ENCODE measurements at regions not wholly inside any gene's neighbourhood (a gene's known extent, or its start where the extent isn't known, plus 50 kb on each side); places are given as distances from the start of the nearest gene placed in this dataset.
A peak's percentile ranks its signal among the peaks of the same experiment; 100 is the strongest.
"Not testable (repeated sequence)": the region's sequence is repeated elsewhere in the genome, so short reads cannot be mapped to it uniquely, and the experiment has no call there.

DNA sequence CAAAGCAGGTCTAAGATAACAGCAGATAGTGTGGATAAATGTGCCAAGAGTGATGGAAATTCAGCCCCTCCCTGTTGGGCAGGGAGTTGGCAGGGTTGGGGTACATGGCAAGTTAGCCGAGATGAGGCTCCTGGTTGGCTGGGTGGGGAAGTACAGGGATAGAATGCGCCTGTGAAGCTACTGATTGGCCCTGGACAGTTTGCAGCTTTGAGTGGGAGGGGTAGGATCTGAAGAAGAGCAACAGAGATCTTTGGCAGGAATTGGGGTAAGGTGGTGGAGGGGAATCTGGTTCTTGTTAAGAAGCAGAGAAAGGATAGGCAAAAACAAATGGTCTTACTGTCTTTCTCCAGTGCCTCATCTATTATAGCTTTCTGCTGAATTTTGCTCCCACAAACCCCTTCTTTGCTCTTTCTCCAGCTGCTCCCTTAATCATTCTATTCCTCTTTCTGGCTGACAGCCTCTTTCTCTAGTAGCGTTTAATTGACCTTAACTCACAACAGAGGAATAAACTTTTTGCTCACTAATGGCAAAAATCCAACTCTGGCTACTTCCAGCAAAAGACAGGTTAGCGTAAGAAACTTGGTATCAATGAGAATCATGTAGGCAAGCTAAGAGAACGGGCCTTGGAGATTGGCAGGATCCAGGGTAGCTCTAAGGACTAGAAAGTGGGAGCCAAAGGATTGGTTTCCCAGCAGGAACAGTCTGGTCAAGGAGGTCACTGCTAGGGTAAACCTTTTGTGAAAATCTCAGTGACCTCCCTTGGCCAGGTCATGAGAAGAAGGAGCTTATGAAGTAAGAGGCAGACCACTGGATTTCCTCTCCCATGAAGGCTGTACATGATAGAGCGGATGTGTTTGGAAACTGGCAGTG, 86.3 kb upstream of the CARMIL1 start:
- no peak for DNase-seq

DNA sequence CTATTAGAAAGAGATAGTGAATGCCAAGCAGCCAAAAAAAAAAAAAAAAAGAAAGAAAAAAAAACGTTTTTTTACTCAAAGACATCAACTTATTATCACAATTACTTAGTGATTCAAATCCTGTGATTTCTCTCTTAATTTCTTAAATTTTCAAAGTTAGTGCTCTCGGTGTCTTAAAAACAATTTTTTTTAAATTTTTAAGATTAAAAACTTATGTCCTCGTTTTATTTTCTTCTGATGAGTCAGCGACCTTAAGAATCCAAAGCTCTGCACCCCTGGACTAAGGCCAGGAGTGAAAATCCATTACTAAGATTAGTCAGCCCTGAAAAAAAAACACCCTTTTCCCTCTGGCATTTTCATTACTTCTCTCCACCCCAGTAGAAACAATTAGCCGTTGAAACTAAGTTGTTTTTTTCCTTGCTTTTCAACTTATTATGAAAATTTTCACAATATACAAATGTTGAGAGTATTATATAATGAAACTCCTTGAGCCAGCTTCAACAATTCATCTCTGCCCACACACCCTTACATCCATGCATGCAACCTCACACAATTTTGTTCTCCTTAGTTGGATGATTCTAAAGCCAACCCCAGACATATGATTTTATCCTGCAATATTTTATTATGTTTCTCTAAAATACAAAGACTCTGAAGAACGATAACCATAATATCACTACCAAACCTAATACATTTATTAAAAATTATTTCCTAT, 85.6 kb upstream of the CARMIL1 start:
- DNase-seq: no peak

DNA sequence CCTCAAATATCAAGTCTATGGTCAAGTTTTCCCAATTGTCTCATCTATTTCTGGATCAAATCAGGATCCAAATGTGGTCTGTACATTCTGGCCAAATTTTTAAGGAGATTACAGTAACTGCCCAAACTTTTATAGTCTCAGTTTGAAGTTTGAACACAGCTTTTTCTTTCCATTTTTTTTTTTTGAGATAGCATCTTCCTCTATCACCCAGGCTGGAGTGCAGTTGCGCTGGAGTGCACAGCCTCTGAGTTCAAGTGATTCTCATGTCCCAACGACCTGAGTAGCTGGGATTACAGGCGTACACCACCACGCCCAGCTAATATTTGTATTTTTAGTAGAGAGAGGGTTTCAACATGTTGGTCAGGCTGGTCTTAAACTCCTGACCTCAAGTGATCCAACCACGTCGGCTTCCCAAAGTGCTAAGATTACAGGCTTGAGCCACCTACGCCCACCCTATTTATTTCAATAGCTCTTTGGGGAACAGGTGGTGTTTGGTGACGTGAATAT, 84.9 kb upstream of the CARMIL1 start:
- no peak for DNase-seq

DNA sequence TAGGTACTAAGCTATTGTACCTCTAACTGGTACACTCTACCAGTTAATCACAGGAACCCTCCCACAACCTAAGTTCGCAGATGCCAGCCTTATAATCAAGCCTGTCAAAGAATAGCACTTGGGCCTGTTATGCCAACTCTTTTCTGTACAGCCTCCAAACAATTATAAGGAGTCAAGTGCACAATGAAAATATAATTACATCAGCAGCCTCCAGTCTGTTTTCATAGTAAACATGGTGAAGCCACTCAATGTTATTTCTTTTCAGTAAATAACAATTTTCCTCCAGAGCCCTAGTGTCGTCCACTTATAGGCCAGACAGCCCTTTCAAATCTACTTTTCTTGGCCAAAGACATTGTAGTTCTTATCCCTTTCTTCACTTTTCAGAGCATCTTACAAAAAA, 82.7 kb upstream of the CARMIL1 start:
- no peak for DNase-seq

DNA sequence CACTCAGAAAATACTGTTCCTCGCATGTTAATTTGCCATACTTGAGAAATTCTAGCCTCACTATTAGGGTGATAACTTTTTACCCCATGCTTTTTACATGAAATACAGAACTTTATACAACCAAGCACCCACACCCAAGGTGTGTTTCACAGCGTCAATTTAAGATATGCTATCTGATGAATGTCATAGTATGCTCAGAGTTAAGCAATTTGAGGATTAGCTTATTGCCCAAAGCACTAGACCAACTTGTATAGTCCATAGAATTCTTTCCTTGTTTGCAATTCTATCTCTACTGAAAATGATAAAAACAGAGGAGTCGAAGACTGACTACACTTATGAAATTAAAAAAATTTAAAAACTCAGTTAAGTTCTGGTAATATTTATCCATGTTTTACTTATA, 82.1 kb upstream of the CARMIL1 start:
- no peak for DNase-seq

DNA sequence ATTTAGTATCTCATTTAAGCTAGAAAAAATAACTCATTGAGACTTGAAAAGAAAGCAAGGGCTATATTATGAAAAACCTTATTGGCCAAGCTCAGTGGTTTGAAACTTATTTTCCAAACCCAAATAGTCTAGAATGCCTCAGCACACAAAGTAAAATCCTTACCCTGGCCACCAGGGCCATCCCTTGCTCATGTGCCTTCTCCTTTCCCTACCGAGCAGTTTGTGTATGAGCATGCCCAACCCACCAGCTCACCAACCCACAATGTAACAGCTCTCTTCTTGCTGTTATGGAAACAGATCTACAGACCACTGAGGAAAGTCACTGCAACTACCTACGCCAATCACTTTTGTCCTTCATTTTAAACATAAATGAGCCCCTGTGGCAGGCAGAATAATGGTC, 79.6 kb upstream of the CARMIL1 start:
- no peak for DNase-seq

DNA sequence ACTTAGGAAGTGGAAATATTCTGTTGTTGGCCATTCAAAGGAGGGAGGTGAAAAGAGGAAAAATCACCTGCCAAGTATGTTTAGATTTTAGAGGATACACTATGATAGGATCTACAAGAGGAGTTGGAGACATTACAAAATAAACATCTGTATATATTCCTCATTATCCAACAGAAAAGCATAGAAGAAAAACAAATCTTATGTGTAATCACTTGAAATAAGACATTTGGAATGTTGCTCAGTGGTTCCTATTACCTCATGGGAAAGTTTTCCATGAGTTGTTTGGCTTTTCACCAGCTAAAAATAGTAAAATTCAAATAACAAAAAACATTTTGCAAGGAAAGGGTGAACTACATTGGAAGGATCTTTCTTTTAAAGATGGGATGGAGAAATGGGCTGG, 76.7 kb upstream of the CARMIL1 start:
- DNase-seq: no peak

DNA sequence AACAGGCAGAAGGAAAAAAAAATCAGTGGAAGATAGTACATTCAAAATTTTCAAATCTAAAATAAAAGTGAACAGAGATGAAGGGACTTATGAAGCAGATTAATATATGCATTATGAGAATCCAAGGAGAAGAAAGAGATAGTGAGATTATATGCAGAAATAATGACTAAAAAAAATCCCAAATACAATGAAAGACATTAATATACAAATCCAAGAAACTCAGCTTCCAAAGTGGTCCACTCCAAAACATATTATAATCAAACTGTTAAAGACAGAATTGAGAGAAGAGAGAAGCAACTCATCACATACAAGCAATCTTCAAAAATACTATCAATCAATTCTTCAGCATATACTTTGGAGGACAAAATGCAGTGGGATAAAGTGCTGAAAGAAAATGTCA, 73.5 kb upstream of the CARMIL1 start:
- no peak for DNase-seq

DNA sequence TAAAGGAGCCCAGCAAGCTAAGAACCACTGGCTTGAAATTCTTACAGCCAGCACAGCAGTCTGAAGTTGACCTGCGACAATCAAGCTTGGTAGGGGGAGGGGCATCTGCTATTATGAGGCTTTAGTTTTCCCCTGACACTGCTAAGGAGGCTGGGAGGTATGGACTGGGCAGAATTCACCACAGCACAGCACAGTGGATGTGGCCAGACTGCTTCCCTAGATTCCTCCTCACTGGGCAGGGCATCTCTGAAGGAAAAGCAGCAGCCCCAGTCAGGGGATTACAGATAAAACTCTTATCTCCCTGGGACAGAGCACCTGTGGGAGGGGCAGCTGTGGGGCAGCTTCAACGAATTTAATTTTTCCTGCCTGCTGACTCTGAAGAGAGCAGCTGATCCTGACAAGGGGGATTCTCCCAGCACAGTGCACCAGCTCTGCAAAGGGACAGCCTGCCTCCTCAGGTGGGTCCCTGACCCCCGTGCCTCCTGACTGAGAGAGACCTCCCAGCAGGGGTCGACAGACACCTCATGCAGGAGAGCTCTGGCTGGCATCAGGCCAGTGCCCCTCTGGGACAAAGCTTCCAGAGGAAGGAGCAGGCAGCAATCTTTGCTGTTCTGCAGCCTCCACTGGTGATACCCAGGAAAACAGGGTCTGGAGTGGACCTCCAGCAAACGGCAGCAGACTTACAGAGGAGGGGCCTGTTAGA, 71.6 kb upstream of the CARMIL1 start:
- DNase-seq: not testable (repeated sequence)

DNA sequence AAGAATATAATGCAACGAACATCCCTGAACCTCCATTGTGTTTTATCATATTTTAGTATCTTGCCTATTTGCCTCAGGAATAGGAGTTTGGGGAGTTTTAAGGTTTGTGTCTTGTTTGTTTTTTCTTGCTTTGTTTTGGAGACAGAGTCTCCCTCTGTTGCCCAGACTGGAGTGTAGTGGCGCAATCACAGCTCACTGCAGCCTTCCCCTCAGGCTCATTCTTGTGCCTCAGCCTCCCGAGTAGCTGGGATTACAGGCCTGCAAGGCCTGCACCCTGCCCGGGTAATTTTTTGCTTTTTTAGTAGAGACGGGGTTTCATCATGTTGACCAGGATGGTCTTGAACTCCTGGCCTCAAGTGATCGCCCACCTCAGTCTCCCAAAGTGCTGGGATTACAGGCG, 63.3 kb upstream of the CARMIL1 start:
- no peak for DNase-seq

DNA sequence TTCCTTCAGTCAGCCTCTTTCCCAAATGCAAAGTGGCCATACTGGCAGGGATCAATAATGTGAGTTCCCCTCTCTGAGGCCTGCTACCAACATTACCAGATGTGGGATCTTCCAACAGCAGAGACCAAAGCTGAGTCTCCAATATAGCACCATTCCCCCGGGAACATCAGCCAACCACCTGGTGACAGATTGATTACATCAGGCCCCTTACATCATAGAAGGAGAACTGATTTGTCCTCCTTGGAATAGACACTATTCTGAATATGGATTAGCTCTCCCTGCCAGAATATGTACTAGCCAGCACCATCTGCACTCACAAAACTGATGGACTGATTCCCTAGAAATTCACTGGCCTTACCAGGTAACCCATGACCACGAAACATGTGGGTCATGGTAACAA, 61.9 kb upstream of the CARMIL1 start:
- no peak for DNase-seq

DNA sequence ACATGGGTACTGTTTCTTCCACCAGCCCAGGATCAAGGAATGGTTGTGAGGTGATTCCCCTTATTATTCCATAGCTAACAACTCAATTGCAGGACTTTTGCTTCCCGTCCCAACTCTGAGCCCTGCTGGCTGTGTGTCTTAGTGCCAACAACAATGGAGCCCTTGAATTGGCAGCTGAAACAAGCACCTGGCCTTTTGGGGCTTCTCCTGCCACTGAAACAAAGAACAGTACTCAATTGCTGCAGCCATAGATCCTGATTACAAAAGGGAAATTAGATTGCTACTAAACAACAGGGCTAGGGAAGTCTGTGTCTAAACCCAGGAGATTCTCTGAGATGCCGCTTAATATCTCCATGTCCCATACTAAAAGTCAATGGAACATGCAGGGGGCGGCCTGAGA, 61.3 kb upstream of the CARMIL1 start:
- no peak for DNase-seq

DNA sequence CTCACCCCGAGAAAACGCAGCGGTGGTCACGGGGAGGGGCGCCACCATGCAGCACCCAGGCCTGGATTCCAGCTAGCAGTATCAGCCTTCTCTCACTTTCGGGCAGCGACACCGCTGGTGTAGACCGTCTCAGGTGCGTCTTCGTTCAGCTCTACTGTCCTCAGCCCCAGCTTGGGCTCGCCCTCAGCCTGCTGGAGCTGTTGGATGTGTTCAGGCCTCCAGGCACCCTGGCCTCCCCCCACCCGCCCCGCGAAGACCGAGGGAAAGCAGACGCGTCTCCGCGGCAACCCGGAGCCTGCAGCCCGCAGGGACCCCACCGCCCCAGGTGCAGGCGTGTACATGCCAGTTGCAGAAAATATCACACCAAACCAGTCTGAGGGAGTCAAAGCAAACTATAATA, 60.8 kb upstream of the CARMIL1 start:
- DNase-seq: no peak

DNA sequence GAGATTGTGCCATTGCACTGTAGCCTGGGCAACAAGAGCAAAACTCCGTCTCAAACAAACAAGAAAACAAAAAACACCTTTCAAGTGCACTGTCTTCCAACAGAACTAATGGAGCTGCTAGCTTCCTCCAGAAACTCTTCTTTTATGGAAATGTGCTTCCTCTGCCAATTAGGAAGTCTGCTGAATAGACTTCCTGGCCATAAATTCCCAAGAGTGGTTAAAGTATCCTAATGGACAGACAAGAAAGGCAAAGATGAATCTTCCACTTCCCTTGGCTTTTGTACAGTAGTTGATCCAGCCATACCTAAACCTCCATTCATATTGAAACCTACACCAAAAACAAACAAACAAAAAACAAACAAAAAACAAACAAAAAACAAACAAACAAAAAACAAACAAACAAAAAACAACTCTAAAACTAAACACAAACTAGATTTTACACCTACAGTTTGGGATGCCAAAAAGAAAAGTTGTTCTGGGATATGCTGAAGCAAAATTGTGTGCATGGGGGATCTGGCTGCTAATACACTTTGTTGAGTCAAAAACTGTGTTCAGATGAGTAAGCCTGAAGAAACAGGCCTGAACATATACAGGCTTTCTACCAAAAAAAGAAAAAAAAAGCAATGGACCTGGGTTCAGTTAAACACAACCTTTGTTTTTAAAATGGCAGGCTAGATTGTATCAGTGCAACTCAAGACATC, 59.8 kb upstream of the CARMIL1 start:
- DNase-seq: no peak

DNA sequence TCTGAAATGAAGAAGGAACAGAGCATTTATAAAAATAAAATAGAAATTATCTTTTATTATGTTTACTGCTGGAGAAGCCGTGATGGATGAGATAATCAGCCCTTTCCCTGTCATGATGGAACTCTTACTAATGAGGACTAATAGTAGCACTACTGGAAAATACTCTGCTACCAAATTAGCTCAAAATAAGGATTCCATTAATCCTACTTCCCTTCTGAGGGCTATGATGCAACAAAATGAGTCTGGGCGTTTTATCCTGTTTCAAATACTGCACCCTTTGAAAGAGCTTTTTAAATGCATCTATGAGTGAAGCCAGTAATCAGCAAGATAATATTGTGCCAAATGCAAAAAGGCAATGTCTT, 59.3 kb upstream of the CARMIL1 start:
- no peak for DNase-seq

DNA sequence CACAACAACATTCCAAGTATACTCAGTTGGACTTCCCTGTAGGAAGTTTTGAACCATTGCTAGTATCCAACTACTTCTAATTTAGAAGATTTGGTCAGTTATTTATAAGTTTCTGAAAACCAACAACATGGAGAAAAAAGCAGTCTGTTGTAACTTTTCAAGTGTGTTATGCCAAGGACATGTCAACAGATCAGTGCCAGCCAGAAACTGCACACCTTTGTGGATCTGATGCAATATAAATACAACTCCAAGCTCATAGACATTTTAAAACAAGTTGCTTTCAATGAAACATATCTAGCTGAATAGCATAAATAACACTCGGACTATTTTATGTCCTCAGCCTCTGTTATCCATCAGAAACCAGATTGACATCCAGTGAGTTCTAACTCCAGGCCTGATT, 58.3 kb upstream of the CARMIL1 start:
- no peak for DNase-seq

DNA sequence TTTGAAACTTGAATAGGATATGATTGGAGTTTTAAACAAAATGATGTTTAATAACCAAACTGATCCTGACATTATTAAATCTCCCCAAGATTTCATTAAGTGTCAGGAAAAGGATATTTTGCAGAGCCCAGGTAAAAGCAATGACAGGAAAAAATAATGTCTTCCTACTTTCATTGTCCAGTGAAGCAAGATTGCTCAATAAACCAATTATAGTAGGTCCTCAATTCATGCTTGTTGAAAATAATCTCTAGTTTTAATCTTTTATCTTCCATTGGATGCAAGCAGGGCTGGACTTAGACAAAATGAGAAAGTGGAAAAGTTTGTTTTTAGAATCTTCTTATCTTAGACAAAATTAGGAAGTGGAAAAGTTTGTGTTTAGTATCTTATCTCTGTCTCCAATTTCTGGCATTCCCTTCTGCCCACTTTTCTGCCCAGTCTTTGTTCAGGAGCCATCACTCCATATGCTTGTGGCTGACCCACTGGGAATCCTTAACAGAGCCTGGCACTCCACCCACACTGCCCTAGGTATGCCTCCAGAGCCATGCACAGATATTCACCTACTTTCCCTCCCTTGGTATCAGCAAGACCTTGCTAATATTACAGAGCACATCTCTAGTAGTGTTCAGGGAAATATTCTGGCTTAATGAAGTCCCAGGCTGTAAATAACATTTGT, 57.0 kb upstream of the CARMIL1 start:
- DNase-seq: no peak

DNA sequence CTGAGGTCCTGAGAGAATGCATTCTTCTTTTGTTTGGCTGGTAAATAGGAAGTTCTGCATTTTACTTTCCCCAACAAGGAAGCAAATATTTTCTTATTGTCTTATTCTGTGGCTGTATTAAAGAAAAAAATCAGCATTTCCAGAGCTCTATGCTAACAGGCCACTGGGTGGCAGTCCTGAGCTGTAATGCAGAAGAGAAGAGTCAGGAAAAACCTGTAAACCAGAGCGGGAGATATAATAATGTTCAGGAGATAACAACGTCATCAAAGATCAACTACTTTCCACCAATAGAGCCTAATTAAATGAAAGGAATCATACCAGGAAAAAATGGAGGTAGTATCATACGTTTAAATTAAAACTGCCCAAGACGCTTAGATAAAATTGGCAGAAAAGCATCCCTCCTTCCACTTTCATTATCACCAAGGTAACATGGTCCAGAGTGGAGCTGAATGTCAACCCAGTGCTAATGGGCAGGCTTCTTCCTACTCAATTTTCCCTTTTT, 55.6 kb upstream of the CARMIL1 start:
- DNase-seq: peak; percentile 15

DNA sequence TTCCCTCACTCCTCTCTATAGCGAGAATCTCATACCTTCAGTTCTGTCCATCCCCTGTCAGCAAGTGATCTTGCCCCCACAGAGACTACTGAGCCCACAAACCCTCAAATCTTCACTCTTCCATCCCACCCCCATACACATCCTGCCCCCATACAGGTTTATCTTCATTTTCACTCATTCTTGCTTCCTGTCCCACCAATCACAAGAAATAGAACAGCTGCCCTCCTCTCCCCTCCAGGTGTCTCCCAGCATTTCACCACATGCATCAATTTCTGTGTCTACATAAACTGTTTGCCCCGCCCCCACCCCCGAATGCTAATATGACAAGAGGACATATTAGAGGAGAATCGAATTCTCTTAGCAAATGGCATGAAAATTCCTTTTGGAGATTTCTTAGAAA, 54.9 kb upstream of the CARMIL1 start:
- DNase-seq: no peak

DNA sequence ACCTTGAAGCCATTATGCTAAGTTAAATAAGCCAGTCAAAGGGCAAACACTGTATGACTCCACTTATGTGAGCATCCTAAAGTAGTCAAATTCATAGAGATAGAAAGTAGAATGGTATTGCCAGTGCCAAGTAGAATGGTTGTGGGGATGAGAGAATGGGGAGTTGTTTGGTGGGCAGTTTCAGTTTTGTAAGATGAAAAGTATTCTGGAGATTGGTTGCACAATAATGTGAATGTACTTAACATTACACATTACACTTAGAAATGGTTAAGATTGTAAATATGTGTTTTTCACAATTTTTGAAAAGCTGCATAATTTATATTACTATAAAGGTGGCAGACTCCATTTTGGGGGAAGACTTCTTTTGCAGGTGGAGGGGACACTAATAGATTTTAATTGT, 51.3 kb upstream of the CARMIL1 start:
- no peak for DNase-seq

All from NCI-H2107 (cell line).